ENCODE measurements at regions not wholly inside any gene's neighbourhood (a gene's known extent, or its start where the extent isn't known, plus 50 kb on each side); places are given as distances from the start of the nearest gene placed in this dataset.

DNA sequence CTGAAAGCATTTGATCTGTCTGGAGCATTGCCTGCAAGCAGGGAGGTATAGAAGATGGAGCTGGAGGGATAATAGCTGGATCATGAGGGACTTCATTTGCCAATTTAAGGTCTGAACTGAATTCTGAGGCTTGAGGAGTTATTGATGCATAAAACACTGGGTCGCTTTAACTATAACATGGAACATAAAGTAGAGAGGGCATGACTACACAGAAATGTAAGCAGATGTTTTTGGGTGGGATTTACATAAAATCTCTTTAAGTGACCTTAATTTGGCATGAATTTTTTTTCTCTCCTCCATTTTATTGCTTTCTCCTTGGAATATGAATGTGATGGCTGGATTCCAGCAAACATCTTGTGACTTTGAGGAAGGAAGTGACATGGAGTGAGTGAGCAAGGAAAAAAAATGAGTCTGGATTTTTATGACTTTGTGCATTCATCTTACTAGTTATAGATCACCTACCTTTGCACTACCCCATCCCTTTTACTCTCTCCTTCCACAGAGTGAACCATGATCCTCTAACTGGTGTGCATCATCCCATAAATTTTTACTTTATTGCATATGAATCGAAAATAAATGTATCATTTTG is 356.0 kb downstream of the DUSP6 start:
- H3K36me3 ChIP-seq (ENCODE audit: insufficient read depth, low read length), result no peaks in the 10 kb centered on the region
- H3K27me3 ChIP-seq (ENCODE audit: insufficient read depth, low read depth, low read length), result no peaks in the 10 kb centered on the region

DNA sequence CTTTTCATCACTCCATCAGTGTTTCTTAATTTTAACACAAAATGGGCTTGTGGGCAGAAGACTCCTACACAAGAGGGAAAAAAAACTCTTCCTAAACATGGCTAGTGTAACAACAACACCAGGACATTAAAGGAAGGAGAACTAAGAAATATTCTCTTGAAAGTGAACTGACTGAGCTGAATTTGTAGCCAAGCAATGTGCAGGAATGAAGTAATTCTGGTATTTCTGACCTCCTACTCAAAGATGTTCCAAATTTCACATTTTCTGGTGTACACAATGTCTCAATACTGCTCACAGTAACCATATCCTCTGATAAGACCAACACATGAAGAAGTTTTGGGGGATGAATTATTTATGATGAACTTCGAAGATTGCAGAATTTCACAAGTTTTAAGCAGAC is 357.3 kb downstream of the DUSP6 start:
- Histone ChIP-seq H3K9me3 (ENCODE audit: low read length) (no peaks in the 10 kb centered on the region), H4K20me1 (ENCODE audit: insufficient read depth) (no peaks in the 10 kb centered on the region), H3K79me2 (replicated peaks; ENCODE audit: insufficient read depth, low read length) (no peaks in the 10 kb centered on the region), H3K9ac (ENCODE audit: low read length) (no peak overlapping the region), H3K27me3 (ENCODE audit: insufficient read depth, low read depth, low read length) (no peaks in the 10 kb centered on the region), H3F3A (ENCODE audit: insufficient read depth, low read length, poor library complexity, severe bottlenecking) (no peaks in the 10 kb centered on the region), H3K9me2 (ENCODE audit: insufficient read depth, low read length) (no peaks in the 10 kb centered on the region), H3K36me3 (ENCODE audit: insufficient read depth, low read length) (no peaks in the 10 kb centered on the region), H2AFZ (ENCODE audit: low read depth, low read length) (no peak overlapping the region), H3K4me3 (ENCODE audit: low read length) (no peak overlapping the region), H3K27ac (ENCODE audit: low read length) (no peak overlapping the region), H3K4me2 (ENCODE audit: low read length) (no peak overlapping the region)
- TF ChIP-seq RAD21 (conservative IDR thresholded peaks at IDR 0.05), result no peak

More for the DNA sequence above, 356.0 kb downstream of the DUSP6 start:
- Histone ChIP-seq H3K9ac (ENCODE audit: low read length) (no peak overlapping the region), H3F3A (ENCODE audit: insufficient read depth, low read length, poor library complexity, severe bottlenecking) (no peaks in the 10 kb centered on the region), H3K4me3 (ENCODE audit: low read length) (no peak overlapping the region), H3K79me2 (replicated peaks; ENCODE audit: insufficient read depth, low read length) (no peaks in the 10 kb centered on the region), H2AFZ (ENCODE audit: low read depth, low read length) (no peak overlapping the region), H4K20me1 (ENCODE audit: insufficient read depth) (no peaks in the 10 kb centered on the region), H3K9me3 (ENCODE audit: low read length) (no peaks in the 10 kb centered on the region), H3K4me2 (ENCODE audit: low read length) (no peak overlapping the region), H3K9me2 (ENCODE audit: insufficient read depth, low read length) (no peaks in the 10 kb centered on the region), H3K27ac (ENCODE audit: low read length) (no peak overlapping the region)
- no peak for TF ChIP-seq EP300 (conservative IDR thresholded peaks at IDR 0.05; ENCODE audit: poor library complexity, severe bottlenecking)
- no peak for TF ChIP-seq TAF1 (IDR thresholded peaks at IDR 0.05; ENCODE audit: low read depth)
- TF ChIP-seq, protein P1, sequence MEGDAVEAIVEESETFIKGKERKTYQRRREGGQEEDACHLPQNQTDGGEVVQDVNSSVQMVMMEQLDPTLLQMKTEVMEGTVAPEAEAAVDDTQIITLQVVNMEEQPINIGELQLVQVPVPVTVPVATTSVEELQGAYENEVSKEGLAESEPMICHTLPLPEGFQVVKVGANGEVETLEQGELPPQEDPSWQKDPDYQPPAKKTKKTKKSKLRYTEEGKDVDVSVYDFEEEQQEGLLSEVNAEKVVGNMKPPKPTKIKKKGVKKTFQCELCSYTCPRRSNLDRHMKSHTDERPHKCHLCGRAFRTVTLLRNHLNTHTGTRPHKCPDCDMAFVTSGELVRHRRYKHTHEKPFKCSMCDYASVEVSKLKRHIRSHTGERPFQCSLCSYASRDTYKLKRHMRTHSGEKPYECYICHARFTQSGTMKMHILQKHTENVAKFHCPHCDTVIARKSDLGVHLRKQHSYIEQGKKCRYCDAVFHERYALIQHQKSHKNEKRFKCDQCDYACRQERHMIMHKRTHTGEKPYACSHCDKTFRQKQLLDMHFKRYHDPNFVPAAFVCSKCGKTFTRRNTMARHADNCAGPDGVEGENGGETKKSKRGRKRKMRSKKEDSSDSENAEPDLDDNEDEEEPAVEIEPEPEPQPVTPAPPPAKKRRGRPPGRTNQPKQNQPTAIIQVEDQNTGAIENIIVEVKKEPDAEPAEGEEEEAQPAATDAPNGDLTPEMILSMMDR (IDR thresholded peaks at IDR 0.05; ENCODE audit: poor library complexity, severe bottlenecking), result no peak

DNA sequence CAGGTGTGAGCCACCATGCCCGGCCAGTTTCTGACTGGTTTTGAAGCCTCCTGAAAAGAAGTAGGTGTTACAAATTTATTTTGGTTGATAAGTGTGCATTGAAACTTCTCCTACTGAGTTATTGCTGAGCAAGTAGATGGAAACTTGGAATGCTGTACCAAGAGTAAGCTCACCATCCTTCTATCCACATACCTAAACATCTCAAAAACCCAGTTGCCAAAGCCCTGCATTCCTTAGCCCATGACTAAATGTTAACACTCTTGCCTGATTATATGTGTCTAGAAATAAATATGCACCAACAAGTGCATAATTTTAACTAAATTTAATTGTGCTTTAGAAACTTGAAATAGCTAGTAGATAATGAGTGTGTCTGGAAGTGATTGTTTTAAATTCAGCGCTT is 357.8 kb downstream of the DUSP6 start:
- no peak overlapping the region for H2AFZ ChIP-seq (ENCODE audit: low read depth, low read length)
- H3K4me2 ChIP-seq (ENCODE audit: low read length), result no peak overlapping the region
- no peaks in the 10 kb centered on the region for H3K9me3 ChIP-seq (ENCODE audit: low read length)
- H4K20me1 ChIP-seq (ENCODE audit: insufficient read depth), result no peaks in the 10 kb centered on the region
- H3K9ac ChIP-seq (ENCODE audit: low read length), result no peak overlapping the region
- no peaks in the 10 kb centered on the region for H3K79me2 ChIP-seq (replicated peaks; ENCODE audit: insufficient read depth, low read length)
- H3K4me3 ChIP-seq (ENCODE audit: low read length), result no peak overlapping the region
- H3K9me2 ChIP-seq (ENCODE audit: insufficient read depth, low read length), result no peaks in the 10 kb centered on the region
- H3K27ac ChIP-seq (ENCODE audit: low read length), result no peak overlapping the region
- no peaks in the 10 kb centered on the region for H3F3A ChIP-seq (ENCODE audit: insufficient read depth, low read length, poor library complexity, severe bottlenecking)
- TF ChIP-seq POLR2AphosphoS5 (IDR thresholded peaks at IDR 0.05) (no peak), SMC3 (conservative IDR thresholded peaks at IDR 0.05; ENCODE audit: poor library complexity) (no peak), TAF1 (IDR thresholded peaks at IDR 0.05; ENCODE audit: low read depth) (no peak), RAD21 (conservative IDR thresholded peaks at IDR 0.05) (no peak), MXI1 (conservative IDR thresholded peaks at IDR 0.05; ENCODE audit: poor library complexity, severe bottlenecking) (no peak), EP300 (conservative IDR thresholded peaks at IDR 0.05; ENCODE audit: poor library complexity, severe bottlenecking) (no peak), EZH2 (IDR thresholded peaks at IDR 0.05; ENCODE audit: borderline replicate concordance, insufficient read depth, low read length, poor library complexity, severe bottlenecking) (no peak)
- TF ChIP-seq, protein P2, sequence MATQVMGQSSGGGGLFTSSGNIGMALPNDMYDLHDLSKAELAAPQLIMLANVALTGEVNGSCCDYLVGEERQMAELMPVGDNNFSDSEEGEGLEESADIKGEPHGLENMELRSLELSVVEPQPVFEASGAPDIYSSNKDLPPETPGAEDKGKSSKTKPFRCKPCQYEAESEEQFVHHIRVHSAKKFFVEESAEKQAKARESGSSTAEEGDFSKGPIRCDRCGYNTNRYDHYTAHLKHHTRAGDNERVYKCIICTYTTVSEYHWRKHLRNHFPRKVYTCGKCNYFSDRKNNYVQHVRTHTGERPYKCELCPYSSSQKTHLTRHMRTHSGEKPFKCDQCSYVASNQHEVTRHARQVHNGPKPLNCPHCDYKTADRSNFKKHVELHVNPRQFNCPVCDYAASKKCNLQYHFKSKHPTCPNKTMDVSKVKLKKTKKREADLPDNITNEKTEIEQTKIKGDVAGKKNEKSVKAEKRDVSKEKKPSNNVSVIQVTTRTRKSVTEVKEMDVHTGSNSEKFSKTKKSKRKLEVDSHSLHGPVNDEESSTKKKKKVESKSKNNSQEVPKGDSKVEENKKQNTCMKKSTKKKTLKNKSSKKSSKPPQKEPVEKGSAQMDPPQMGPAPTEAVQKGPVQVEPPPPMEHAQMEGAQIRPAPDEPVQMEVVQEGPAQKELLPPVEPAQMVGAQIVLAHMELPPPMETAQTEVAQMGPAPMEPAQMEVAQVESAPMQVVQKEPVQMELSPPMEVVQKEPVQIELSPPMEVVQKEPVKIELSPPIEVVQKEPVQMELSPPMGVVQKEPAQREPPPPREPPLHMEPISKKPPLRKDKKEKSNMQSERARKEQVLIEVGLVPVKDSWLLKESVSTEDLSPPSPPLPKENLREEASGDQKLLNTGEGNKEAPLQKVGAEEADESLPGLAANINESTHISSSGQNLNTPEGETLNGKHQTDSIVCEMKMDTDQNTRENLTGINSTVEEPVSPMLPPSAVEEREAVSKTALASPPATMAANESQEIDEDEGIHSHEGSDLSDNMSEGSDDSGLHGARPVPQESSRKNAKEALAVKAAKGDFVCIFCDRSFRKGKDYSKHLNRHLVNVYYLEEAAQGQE (IDR thresholded peaks at IDR 0.05; ENCODE audit: borderline replicate concordance), result no peak
- TF ChIP-seq, protein P1 (IDR thresholded peaks at IDR 0.05; ENCODE audit: poor library complexity, severe bottlenecking), result no peak
- H3K27me3 ChIP-seq (ENCODE audit: insufficient read depth, low read depth, low read length), result no peaks in the 10 kb centered on the region
- no peaks in the 10 kb centered on the region for H3K36me3 ChIP-seq (ENCODE audit: insufficient read depth, low read length)
